ENCODE measurements at regions not wholly inside any gene's neighbourhood (a gene's known extent, or its start where the extent isn't known, plus 50 kb on each side); places are given as distances from the start of the nearest gene placed in this dataset.

DNA sequence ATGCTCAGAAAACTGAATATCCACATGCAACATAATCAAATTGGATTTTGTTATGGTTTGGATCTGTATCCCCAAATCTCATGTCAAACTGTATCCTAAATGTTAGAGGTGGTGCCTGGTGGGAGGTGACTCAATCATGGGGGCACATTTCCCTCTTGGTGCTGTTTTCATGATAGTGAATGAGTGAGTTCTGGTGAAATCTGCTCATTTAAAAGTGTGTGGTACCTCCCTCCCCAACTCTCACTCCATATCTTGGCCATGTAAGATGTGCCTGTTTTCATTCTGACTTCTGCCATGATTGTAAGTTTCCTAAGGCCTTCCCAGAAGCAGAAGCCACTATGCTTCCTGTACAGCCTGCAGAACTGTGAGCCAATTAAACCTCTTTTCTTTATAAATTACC lies 239.6 kb upstream of the KLF14 start:
- TF ChIP-seq, protein P1, sequence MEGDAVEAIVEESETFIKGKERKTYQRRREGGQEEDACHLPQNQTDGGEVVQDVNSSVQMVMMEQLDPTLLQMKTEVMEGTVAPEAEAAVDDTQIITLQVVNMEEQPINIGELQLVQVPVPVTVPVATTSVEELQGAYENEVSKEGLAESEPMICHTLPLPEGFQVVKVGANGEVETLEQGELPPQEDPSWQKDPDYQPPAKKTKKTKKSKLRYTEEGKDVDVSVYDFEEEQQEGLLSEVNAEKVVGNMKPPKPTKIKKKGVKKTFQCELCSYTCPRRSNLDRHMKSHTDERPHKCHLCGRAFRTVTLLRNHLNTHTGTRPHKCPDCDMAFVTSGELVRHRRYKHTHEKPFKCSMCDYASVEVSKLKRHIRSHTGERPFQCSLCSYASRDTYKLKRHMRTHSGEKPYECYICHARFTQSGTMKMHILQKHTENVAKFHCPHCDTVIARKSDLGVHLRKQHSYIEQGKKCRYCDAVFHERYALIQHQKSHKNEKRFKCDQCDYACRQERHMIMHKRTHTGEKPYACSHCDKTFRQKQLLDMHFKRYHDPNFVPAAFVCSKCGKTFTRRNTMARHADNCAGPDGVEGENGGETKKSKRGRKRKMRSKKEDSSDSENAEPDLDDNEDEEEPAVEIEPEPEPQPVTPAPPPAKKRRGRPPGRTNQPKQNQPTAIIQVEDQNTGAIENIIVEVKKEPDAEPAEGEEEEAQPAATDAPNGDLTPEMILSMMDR (IDR thresholded peaks at IDR 0.05; ENCODE audit: insufficient read depth, low read length, poor library complexity, severe bottlenecking) = no peak
- Histone ChIP-seq H3K27me3 (ENCODE audit: control insufficient read depth, insufficient read depth, low read length) (no peaks in the 10 kb centered on the region), H3K4me3 (ENCODE audit: low read depth, low read length) (no peak overlapping the region), H3K36me3 (ENCODE audit: control insufficient read depth, insufficient read depth, low read length) (no peaks in the 10 kb centered on the region)
- no peak for DNase-seq (ENCODE audit: low read depth)

DNA sequence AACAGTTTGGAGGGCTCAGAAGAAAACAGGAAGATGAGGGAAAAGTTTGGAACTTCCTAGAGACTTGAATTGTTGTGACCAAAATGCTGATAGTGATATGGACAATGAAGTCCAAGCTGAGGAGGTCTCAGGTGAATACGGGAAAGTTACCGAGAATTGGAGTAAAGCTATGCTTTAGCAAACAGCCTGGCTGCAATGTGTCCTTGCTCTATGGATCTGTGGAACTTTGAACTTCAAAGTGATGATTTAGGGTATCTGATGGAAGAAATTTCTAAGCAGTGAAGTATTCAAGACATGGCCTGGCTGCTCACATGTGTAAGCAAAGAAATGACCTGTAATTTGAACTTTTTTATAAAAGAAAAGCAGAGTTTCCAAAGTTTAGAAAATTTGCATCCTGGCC lies 240.2 kb upstream of the KLF14 start:
- Histone ChIP-seq H3K4me3 (ENCODE audit: low read depth, low read length) (no peak overlapping the region), H3K36me3 (ENCODE audit: control insufficient read depth, insufficient read depth, low read length) (no peaks in the 10 kb centered on the region), H3K27me3 (ENCODE audit: control insufficient read depth, insufficient read depth, low read length) (no peaks in the 10 kb centered on the region)
- TF ChIP-seq, protein P1 (IDR thresholded peaks at IDR 0.05; ENCODE audit: insufficient read depth, low read length, poor library complexity, severe bottlenecking) = no peak
- no peak for DNase-seq (ENCODE audit: low read depth)

DNA sequence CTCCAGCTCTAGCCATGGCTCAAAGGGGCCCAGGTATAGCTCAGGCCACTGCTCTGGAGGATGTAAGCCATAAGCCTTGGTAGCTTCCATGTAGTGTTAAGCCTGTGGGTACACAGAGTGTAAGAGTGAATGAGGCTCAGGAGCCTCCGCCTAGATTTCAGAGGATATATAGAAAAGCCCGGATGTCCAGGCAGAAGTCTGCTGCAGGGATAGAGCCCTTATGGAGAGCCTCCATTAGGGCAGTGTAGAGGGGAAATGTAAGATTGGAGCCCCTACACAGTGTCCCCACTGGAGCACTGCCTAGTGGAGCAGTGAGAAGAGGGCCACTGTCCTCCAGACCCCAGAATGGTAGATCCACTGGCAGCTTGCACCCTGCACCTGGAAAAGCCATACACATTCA lies 240.8 kb upstream of the KLF14 start:
- Histone ChIP-seq H3K4me3 (ENCODE audit: low read depth, low read length) (no peak overlapping the region), H3K27me3 (ENCODE audit: control insufficient read depth, insufficient read depth, low read length) (no peaks in the 10 kb centered on the region), H3K36me3 (ENCODE audit: control insufficient read depth, insufficient read depth, low read length) (no peaks in the 10 kb centered on the region)
- DNase-seq (ENCODE audit: low read depth) = no peak
- TF ChIP-seq, protein P1 (IDR thresholded peaks at IDR 0.05; ENCODE audit: insufficient read depth, low read length, poor library complexity, severe bottlenecking) = no peak

DNA sequence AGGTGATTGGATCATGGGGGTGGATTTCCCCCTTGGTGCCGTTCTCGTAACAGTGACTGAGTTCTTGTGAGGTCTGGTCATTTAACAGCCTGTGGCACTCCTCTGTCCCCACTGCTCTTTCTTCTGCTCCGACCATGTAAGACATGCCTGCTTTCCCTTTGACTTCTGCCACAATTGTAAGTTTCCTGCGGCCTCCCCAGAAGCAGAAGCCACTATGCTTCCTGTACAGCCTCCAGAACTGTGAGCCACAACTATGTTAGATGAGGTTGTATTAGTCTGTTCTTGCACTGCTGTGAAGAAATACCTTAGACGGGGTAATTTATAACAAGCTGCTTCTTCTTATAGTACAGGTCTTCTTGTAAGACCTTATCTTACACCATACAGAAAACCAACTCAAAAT lies 241.7 kb upstream of the KLF14 start:
- no peak for DNase-seq (ENCODE audit: low read depth)
- TF ChIP-seq, protein P1 (IDR thresholded peaks at IDR 0.05; ENCODE audit: insufficient read depth, low read length, poor library complexity, severe bottlenecking) = no peak
- no peak overlapping the region for H3K4me3 ChIP-seq (ENCODE audit: low read depth, low read length)
- no peaks in the 10 kb centered on the region for H3K27me3 ChIP-seq (ENCODE audit: control insufficient read depth, insufficient read depth, low read length)
- no peaks in the 10 kb centered on the region for H3K36me3 ChIP-seq (ENCODE audit: control insufficient read depth, insufficient read depth, low read length)

DNA sequence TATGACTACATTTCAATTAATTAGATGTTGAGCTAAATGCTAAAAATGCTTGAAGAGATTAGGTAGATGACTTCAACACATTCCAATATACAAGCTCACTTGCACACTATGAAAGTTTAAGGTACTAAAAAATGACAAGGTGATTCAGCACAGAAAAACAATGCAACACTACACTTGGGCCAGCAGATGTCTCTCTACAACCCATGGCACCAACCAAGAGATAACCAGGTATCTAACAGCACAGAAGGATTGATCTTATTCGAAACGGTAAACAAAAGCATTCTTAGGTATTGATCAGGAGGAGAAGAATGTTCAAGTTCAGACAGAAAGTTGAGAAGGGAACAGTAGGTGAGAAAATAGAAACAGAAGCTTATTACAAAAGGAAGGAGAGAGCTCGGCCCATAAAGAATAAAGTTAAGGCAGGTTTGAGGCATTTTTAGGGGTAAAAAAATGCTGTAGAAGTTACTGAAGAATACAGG lies 248.2 kb upstream of the KLF14 start:
- TF ChIP-seq, protein P1 (IDR thresholded peaks at IDR 0.05; ENCODE audit: insufficient read depth, low read length, poor library complexity, severe bottlenecking) = peak; percentile 83
- no peak overlapping the region for H3K4me3 ChIP-seq (ENCODE audit: low read depth, low read length)
- no peaks in the 10 kb centered on the region for H3K36me3 ChIP-seq (ENCODE audit: control insufficient read depth, insufficient read depth, low read length)
- DNase-seq (ENCODE audit: low read depth) = no peak
- H3K27me3 ChIP-seq (ENCODE audit: control insufficient read depth, insufficient read depth, low read length) = no peaks in the 10 kb centered on the region

DNA sequence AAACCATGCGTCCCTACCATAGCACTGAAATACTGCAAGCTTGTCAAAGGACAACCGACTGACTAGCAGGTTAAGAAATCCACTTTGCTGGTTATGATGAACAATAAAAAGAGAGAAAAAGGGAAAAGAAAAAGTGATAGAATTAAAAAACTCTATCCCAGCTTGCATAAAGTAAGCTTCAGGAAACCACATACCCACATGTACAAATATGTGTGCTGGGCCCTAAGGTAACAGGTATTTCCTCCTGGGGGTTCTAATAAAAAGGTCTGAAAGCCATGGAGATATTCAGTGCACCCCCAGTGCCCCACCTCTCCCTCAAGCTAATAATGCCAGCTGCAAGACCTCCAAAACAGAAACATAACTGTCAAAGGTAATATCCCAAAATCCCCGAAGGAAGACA lies 248.6 kb upstream of the KLF14 start:
- no peak overlapping the region for H3K4me3 ChIP-seq (ENCODE audit: low read depth, low read length)
- TF ChIP-seq, protein P1 (IDR thresholded peaks at IDR 0.05; ENCODE audit: insufficient read depth, low read length, poor library complexity, severe bottlenecking) = no peak
- no peak for DNase-seq (ENCODE audit: low read depth)
- H3K27me3 ChIP-seq (ENCODE audit: control insufficient read depth, insufficient read depth, low read length) = no peaks in the 10 kb centered on the region
- no peaks in the 10 kb centered on the region for H3K36me3 ChIP-seq (ENCODE audit: control insufficient read depth, insufficient read depth, low read length)

All from kidney epithelial cell (primary cell).